ENCODE measurements at regions not wholly inside any gene's neighbourhood (a gene's known extent, or its start where the extent isn't known, plus 50 kb on each side); places are given as distances from the start of the nearest gene placed in this dataset.
"Not testable (repeated sequence)": the region's sequence is repeated elsewhere in the genome, so short reads cannot be mapped to it uniquely, and the experiment has no call there.

DNA sequence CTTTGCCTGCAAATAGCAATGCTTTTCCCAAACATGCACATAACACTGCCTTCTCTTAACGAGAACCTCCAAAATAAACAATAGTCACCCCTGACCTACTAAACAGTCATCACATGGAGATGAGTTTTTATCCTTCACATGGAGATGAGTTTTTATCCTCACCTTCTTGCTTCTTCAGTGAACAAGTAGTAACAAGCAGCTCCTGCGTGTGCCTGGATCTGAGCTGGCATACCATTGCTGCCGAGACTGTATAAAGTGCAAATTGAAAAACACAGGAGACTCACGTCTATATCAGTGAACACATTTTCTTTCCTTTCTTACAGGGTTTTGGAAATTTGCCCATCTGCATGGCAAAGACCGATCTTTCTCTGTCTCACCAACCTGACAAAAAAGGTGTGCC lies 625.7 kb downstream of the FOXD4L6 start:
- not testable (repeated sequence) for H3K4me1 ChIP-seq (ENCODE audit: insufficient read depth, poor library complexity, severe bottlenecking); H3K27ac ChIP-seq (ENCODE audit: poor library complexity, severe bottlenecking); ATAC-seq (ENCODE audit: low read depth); H3K4me3 ChIP-seq (ENCODE audit: severe bottlenecking); H3K27me3 ChIP-seq (ENCODE audit: insufficient read depth, poor library complexity, severe bottlenecking); H3K36me3 ChIP-seq (ENCODE audit: low read depth); H3K9me3 ChIP-seq (ENCODE audit: severe bottlenecking)
- peak; percentile 64 for DNase-seq (ENCODE audit: low spot score)

Data from RWPE2 (cell line).